Fibroblast of gingiva (primary cell): ENCODE measurements at regions not wholly inside any gene's neighbourhood (a gene's known extent, or its start where the extent isn't known, plus 50 kb on each side); places are given as distances from the start of the nearest gene placed in this dataset.
"Not testable (repeated sequence)": the region's sequence is repeated elsewhere in the genome, so short reads cannot be mapped to it uniquely, and the experiment has no call there.

Experiments used
- DNase-seq: peaks from one replicate; pipeline ENCODE4 v3.0.0-alpha.2; 2011; ENCODE audit warnings: low read depth

- no peak for DNase-seq
These were observed 1061.9 kb upstream of the CDH18 start for GRCh38 chr5:21049901-21050300.

- no peak for DNase-seq
These were observed 1043.0 kb upstream of the CDH18 start for GRCh38 chr5:21030981-21031380.

- DNase-seq: no peak
These were observed 1037.0 kb upstream of the CDH18 start for GRCh38 chr5:21024966-21025365.

- DNase-seq: no peak
These were observed 1025.2 kb upstream of the CDH18 start for GRCh38 chr5:21013237-21013636.

- DNase-seq: no peak
These were observed 1019.8 kb upstream of the CDH18 start for GRCh38 chr5:21007781-21008180.

- not testable (repeated sequence) for DNase-seq
These were observed 1000.9 kb upstream of the CDH18 start for GRCh38 chr5:20988933-20989332.

- no peak for DNase-seq
These were observed 997.8 kb upstream of the CDH18 start for GRCh38 chr5:20985754-20986153.

- no peak for DNase-seq
These were observed 986.4 kb upstream of the CDH18 start for GRCh38 chr5:20974426-20974825.

GRCh38 chr5:20972419-20972925 lies 984.5 kb upstream of the CDH18 start:
- DNase-seq: peak; percentile 35

GRCh38 chr5:20959347-20959746 lies 971.3 kb upstream of the CDH18 start:
- DNase-seq: no peak

- no peak for DNase-seq
These were observed 970.6 kb upstream of the CDH18 start for GRCh38 chr5:20958641-20959040.

- no peak for DNase-seq
These were observed 968.1 kb upstream of the CDH18 start for GRCh38 chr5:20956134-20956533.

GRCh38 chr5:20949636-20950035 lies 961.6 kb upstream of the CDH18 start:
- no peak for DNase-seq

GRCh38 chr5:20943183-20943971 lies 955.4 kb upstream of the CDH18 start:
- DNase-seq: not testable (repeated sequence)

GRCh38 chr5:20942603-20943002 lies 954.6 kb upstream of the CDH18 start:
- DNase-seq: not testable (repeated sequence)

- DNase-seq: not testable (repeated sequence)
These were observed 952.8 kb upstream of the CDH18 start for GRCh38 chr5:20940786-20941185.

- DNase-seq: not testable (repeated sequence)
These were observed 902.9 kb upstream of the CDH18 start for GRCh38 chr5:20890936-20891335.

GRCh38 chr5:20875726-20876125 lies 887.7 kb upstream of the CDH18 start:
- DNase-seq: not testable (repeated sequence)

GRCh38 chr5:20865892-20866291 lies 877.9 kb upstream of the CDH18 start:
- not testable (repeated sequence) for DNase-seq

- DNase-seq: no peak
These were observed 845.2 kb upstream of the CDH18 start for GRCh38 chr5:20833081-20833627.

- DNase-seq: no peak
These were observed 844.4 kb upstream of the CDH18 start for GRCh38 chr5:20832204-20833080.

- DNase-seq: not testable (repeated sequence)
These were observed 838.0 kb upstream of the CDH18 start for GRCh38 chr5:20825951-20826350.

- DNase-seq: not testable (repeated sequence)
These were observed 809.2 kb upstream of the CDH18 start for GRCh38 chr5:20797216-20797615.
